HG02938 (cell line): ENCODE measurements at regions not wholly inside any gene's neighbourhood (a gene's known extent, or its start where the extent isn't known, plus 50 kb on each side); places are given as distances from the start of the nearest gene placed in this dataset.
"Not testable (repeated sequence)": the region's sequence is repeated elsewhere in the genome, so short reads cannot be mapped to it uniquely, and the experiment has no call there.

ENCODE experiments used
- ATAC-seq: cut with Tn5 transposase; IDR thresholded peaks from one replicate; pipeline ENCODE4 v1.9.1; 2021; ENCODE audit warnings: mild to moderate bottlenecking, moderate library complexity; ENCODE audit not compliant: unreplicated experiment

DNA sequence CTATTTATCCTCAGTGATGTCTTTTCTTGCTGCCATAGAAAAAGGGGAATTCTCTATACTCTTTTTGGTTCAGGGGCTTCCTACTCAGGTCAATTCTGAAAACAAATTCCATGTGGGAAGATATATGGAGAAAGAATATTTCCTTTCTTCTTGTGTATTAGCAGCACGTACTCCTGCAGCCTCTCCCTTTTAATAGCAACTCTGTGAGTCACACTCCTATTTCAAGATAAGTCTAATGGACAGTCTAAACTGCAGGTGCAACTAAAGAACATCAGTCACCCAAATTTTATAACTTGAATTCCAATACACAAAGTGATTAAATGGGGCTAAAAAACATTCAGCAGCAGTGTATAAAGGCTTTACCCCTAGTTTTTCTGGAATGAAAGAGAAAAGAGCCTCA lies 942.2 kb downstream of the CNTNAP5 start:
- ATAC-seq = no peak

GRCh38 chr2:124970030-124970429 lies 944.9 kb downstream of the CNTNAP5 start:
- no peak for ATAC-seq

- ATAC-seq = no peak
Measured at GRCh38 chr2:124973396-124973795, 948.3 kb downstream of the CNTNAP5 start.

- ATAC-seq = no peak
Measured at GRCh38 chr2:124975224-124975623, 950.1 kb downstream of the CNTNAP5 start.

GRCh38 chr2:124975648-124976047 lies 950.6 kb downstream of the CNTNAP5 start:
- ATAC-seq = no peak

DNA sequence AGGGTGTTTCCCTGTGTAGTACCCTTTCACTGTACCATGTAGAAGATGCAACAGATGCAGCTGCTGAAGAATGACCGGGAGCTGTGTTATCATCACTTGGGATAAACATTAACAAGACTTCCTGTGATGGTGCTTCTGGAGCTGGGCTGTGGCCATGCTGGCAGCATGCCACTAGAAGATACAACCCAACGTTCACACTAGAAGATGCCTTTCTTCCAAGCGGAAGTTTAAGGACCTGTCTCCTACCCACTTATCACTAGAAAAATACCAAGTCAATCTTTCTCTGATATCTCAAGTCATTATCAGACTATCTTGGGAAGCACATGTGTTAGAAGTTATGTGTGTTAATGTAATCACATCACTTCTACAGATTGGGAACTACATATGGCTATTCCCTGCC lies 953.5 kb downstream of the CNTNAP5 start:
- ATAC-seq = no peak

DNA sequence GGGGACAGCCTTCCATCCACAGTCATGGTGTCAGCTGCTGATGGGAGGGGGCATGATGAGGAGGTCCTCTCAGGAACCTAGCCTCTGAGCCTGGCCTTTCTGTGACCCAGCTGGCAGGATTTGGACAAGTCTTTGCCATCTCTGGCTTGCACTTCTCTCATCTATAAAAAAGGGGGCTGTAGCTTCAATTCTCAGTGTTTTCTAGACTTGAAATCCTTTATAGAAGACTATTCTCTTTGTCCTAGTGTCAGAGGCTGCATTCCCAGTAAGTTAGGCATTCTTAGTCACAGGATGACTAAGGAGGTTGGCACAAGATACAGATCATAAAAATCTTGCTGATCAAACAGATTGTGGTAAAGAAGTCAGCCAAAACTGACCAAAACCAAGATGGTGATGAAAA lies 958.5 kb downstream of the CNTNAP5 start:
- ATAC-seq = no peak

GRCh38 chr2:124985270-124985669 lies 960.2 kb downstream of the CNTNAP5 start:
- ATAC-seq = no peak

DNA sequence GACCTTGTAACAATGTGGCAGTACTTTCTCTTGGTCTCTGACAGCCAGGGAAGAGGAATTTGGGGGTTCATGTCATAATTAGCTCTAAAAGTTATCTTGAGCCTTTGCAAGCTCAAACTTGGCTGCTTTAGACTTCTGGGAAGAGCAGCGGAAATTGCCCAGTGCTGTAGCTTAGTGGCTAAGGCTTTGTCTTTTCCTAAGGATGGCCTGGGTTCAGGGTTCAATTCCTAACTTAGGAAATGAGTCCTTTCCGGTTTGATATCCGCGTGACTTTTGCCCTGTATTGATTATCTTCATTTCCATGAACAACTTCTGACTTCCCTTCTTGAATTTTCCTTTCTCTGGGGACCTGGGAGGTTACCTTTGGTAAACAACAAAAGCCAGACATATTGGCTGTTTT lies 961.0 kb downstream of the CNTNAP5 start:
- ATAC-seq = no peak

DNA sequence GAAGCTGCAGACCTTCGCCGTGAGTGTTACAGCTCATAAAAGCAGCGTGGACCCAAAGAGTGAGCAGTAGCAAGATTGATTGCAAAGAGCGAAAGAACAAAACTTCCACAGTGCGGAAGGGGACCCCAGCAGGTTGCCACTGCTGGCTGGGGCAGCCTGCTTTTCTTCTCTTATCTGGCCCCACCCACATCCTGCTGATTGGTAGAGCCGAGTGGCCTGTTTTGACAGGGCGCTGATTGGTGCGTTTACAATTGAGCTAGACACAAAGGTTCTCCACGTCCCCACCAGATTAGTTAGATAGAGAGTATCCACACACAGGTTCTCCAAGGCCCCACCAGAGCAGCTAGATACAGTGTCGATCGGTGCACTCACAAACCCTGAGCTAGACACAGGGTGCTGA lies 961.8 kb downstream of the CNTNAP5 start:
- not testable (repeated sequence) for ATAC-seq

- ATAC-seq = not testable (repeated sequence)
Measured at GRCh38 chr2:124987436-124987835, 962.3 kb downstream of the CNTNAP5 start.

DNA sequence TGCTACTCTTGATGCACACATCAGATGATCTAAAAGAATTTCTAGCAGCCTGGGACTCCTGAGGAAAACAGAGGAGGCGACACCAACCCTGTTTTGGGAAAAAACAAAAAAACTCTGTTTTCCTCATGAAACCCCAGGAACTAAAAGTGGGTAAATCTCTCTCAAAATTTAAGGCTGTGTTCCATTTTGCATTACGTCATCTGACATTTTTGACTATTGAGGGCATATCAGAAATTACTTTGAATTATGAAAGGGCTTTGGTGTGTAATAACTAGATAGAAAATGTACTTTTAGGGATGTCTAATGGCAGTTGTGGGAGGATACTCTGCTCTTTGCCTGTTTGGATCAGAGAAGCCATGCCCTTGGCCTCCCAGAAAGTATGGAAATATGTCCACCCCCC lies 963.0 kb downstream of the CNTNAP5 start:
- ATAC-seq = no peak

GRCh38 chr2:124988794-124989193 lies 963.7 kb downstream of the CNTNAP5 start:
- ATAC-seq = no peak

DNA sequence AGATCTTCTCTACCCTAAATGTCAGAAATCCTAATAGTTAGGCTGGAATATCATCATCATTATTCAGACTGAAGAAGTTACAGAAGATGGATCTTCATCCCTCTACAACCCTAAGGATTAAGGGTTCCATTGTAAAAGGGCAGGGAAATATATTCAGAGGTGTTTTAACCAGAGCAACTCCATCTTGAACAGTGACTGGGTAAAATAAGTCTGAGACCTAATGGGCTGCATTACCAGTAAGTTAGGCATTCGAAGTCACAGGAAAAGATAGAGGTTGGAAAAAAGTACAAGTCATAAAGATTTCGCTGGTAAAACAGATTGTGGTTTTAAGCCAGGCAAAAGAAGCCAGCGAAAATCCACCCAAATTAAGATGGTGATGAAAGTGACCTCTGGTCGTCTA lies 968.7 kb downstream of the CNTNAP5 start:
- ATAC-seq = no peak

DNA sequence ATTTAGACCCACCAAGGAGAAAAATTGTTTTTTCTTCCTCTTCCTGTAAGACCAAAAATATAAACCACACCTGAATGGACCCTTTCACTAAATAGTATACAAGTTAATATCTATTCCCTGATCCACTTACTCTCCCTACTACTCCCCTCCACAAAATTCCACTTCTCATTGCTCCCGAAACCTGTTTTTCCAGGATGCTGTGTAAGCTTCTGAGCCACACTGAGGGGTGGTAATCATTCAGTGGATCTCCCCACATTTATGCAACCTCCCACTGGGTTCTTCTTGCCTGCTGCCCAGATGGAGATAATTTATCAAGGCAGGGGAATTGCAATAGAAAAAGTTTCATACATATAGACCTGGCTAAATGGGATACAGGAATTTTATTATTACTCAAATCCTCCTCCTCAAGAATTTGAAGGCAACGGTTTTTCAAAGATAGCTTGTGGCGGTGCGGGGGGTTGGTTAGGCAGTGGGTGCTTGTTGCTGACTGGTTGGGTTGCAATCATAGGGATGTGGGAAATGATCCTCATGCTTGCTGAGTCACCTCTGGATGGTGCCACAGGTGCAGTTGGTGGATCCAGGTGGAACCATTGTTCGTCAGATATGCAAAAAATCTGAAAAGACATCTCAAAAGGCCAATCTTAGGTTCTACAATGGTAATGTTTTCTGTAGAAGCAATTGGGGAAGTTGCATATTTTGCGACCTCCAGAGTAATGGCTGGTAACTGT lies 970.3 kb downstream of the CNTNAP5 start:
- no peak for ATAC-seq

- no peak for ATAC-seq
Measured at GRCh38 chr2:124996406-124996805, 971.3 kb downstream of the CNTNAP5 start.

GRCh38 chr2:124999906-125000305 lies 974.8 kb downstream of the CNTNAP5 start:
- ATAC-seq = no peak

- no peak for ATAC-seq
Measured at GRCh38 chr2:125004106-125004800, 979.2 kb downstream of the CNTNAP5 start.

- no peak for ATAC-seq
Measured at GRCh38 chr2:125006676-125007075, 981.6 kb downstream of the CNTNAP5 start.

DNA sequence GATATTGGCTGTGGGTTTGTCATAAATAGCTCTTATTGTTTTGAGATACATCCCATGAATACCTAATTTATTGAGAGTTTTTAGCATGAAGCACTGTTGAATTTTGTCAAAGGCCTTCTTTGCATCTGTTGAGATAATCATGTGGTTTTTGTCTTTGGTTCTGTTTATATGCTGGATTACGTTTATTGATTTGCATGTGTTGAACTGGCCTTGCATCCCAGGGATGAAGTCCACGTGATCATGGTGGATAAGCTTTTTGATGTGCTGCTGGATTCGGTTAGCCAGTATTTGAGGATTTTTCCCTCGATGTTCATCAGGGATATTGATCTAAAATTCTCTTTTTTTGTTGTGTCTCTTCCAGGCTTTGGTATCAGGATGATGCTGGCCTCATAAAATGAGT lies 1003.6 kb downstream of the CNTNAP5 start:
- ATAC-seq = not testable (repeated sequence)

- no peak for ATAC-seq
Measured at GRCh38 chr2:125033871-125034270, 1008.8 kb downstream of the CNTNAP5 start.

DNA sequence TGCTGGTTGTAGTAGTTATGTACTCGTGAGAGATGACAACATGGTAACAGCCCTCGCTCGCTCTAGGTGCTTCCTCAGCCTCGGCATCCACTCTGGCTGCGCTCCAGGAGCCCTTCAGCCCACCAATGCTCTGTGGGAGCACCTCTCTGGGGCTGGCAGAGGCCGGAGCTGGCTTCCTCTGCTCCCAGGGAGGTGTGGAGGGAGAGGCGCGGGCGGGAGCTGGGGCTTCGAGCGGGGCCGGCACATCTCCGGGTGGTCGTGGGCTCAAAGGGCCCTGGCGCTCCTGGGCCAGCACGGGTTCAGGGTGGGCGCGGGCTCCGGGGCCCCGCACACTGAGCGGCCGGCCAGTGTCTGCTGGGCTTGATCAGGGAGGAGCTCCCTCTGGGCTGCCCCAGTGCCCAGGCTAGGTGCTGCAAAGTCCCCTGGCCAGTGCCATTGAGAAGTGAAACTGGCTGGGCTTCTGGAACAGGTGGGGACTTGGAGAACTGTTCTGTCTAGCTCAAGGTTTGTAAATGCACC lies 1012.1 kb downstream of the CNTNAP5 start:
- no peak for ATAC-seq
